ENCODE measurements at regions not wholly inside any gene's neighbourhood (a gene's known extent, or its start where the extent isn't known, plus 50 kb on each side); places are given as distances from the start of the nearest gene placed in this dataset.

DNA sequence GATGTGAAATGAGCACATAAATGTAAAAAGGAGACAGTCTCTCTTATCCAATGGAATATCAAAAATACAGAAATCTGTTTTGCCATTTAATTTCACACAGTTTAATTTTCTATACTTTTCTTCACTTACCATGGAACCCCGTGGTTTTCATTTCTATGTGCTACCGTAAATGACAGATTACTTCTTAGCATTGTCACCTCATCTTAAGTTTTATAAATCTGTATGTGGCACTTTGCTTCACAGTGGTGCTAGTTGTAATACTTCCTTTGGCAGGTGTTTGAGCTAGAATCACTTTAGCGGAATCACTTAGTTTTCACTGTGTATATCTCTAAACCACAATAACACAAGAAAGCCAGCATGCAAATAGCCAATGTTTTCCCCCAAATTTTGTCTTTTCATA is 781.9 kb upstream of the MGAT4C start:
- H3K9me1 ChIP-seq (ENCODE audit: control insufficient read depth, extremely low read depth, insufficient read depth, low read length): no peaks in the 10 kb centered on the region
- H3K9me3 ChIP-seq (ENCODE audit: control insufficient read depth, low read depth, low read length): no peaks in the 10 kb centered on the region
- no peak overlapping the region for H3K4me2 ChIP-seq (ENCODE audit: control insufficient read depth, extremely low read depth, insufficient read depth, low read depth, low read length)
- H3K9ac ChIP-seq (ENCODE audit: control insufficient read depth, extremely low read depth, insufficient read depth, low read length): no peak overlapping the region
- no peaks in the 10 kb centered on the region for H3K36me3 ChIP-seq (ENCODE audit: control insufficient read depth in 2 of 2, extremely low read depth in 1 of 2, insufficient read depth in 2 of 2, low read length in 2 of 2)
- H3K27me3 ChIP-seq (ENCODE audit: control insufficient read depth, extremely low read depth, insufficient read depth, low read length): no peaks in the 10 kb centered on the region
- H3K4me3 ChIP-seq (ENCODE audit: control insufficient read depth in 2 of 3, extremely low read depth in 1 of 3, insufficient read depth in 2 of 3, low read depth in 1 of 3, low read length in 3 of 3): no peak overlapping the region
- no peak overlapping the region for H2AFZ ChIP-seq (ENCODE audit: control insufficient read depth, low read length)
- no peaks in the 10 kb centered on the region for H3K4me1 ChIP-seq (ENCODE audit: control insufficient read depth, extremely low read depth, insufficient read depth, low read length)
- no peaks in the 10 kb centered on the region for H3K79me2 ChIP-seq (ENCODE audit: control insufficient read depth, insufficient read depth, low read length)
- no peaks in the 10 kb centered on the region for H4K20me1 ChIP-seq (ENCODE audit: control insufficient read depth, extremely low read depth, insufficient read depth, low read length)
- no peak for TF ChIP-seq EZH2 (IDR thresholded peaks at IDR 0.05; ENCODE audit: low read length)
- TF ChIP-seq, protein P1, sequence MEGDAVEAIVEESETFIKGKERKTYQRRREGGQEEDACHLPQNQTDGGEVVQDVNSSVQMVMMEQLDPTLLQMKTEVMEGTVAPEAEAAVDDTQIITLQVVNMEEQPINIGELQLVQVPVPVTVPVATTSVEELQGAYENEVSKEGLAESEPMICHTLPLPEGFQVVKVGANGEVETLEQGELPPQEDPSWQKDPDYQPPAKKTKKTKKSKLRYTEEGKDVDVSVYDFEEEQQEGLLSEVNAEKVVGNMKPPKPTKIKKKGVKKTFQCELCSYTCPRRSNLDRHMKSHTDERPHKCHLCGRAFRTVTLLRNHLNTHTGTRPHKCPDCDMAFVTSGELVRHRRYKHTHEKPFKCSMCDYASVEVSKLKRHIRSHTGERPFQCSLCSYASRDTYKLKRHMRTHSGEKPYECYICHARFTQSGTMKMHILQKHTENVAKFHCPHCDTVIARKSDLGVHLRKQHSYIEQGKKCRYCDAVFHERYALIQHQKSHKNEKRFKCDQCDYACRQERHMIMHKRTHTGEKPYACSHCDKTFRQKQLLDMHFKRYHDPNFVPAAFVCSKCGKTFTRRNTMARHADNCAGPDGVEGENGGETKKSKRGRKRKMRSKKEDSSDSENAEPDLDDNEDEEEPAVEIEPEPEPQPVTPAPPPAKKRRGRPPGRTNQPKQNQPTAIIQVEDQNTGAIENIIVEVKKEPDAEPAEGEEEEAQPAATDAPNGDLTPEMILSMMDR (optimal IDR thresholded peaks at IDR 0.05 in 1 of 3, IDR thresholded peaks at IDR 0.05 in 1 of 3, conservative IDR thresholded peaks at IDR 0.05 in 1 of 3; ENCODE audit: extremely low read depth in 1 of 3, insufficient read depth in 2 of 3, low read length in 3 of 3): no peak
- dilution Hi-C loops (cut with MboI; ENCODE audit: extremely low pct_ligation_motif_present, low sequenced_read_pairs): no loop called here
- H3K27ac ChIP-seq (ENCODE audit: control insufficient read depth, insufficient read depth, low read length): no peak overlapping the region
- FAIRE-seq (no peak), DNase-seq (ENCODE audit: low read depth, low spot score) (no peak)

DNA sequence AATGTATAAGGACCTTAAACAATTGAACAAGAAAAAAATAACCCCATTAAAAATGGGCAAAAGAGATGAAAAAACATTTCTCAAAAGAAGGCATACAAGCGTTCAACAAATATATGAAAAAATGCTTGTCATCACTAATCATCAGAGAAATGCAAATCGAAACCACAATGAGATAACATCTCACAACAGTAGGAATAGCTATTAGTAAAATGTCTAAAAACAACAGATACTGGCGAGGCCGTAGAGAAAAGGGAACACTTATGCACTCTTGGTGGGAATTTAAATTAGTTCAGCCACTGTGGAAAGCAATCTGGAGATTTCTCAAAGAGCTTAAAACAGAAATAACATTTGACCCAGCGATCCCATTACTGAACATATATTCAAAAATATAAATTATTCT is 769.8 kb upstream of the MGAT4C start:
- no peak overlapping the region for H3K27ac ChIP-seq (ENCODE audit: control insufficient read depth, insufficient read depth, low read length)
- H3K4me2 ChIP-seq (ENCODE audit: control insufficient read depth, extremely low read depth, insufficient read depth, low read depth, low read length): no peak overlapping the region
- no peak overlapping the region for H2AFZ ChIP-seq (ENCODE audit: control insufficient read depth, low read length)
- no peaks in the 10 kb centered on the region for H3K27me3 ChIP-seq (ENCODE audit: control insufficient read depth, extremely low read depth, insufficient read depth, low read length)
- H3K79me2 ChIP-seq (ENCODE audit: control insufficient read depth, insufficient read depth, low read length): no peaks in the 10 kb centered on the region
- H3K4me3 ChIP-seq (ENCODE audit: control insufficient read depth in 2 of 3, extremely low read depth in 1 of 3, insufficient read depth in 2 of 3, low read depth in 1 of 3, low read length in 3 of 3): no peak overlapping the region
- no peak overlapping the region for H3K9ac ChIP-seq (ENCODE audit: control insufficient read depth, extremely low read depth, insufficient read depth, low read length)
- no peaks in the 10 kb centered on the region for H3K36me3 ChIP-seq (ENCODE audit: control insufficient read depth in 2 of 2, extremely low read depth in 1 of 2, insufficient read depth in 2 of 2, low read length in 2 of 2)
- dilution Hi-C loops (cut with MboI; ENCODE audit: extremely low pct_ligation_motif_present, low sequenced_read_pairs): no loop called here
- FAIRE-seq: no peak
- H3K4me1 ChIP-seq (ENCODE audit: control insufficient read depth, extremely low read depth, insufficient read depth, low read length): no peaks in the 10 kb centered on the region
- TF ChIP-seq, protein P1 (optimal IDR thresholded peaks at IDR 0.05 in 1 of 3, IDR thresholded peaks at IDR 0.05 in 1 of 3, conservative IDR thresholded peaks at IDR 0.05 in 1 of 3; ENCODE audit: extremely low read depth in 1 of 3, insufficient read depth in 2 of 3, low read length in 3 of 3): no peak
- no peak for TF ChIP-seq EZH2 (IDR thresholded peaks at IDR 0.05; ENCODE audit: low read length)
- H3K9me3 ChIP-seq (ENCODE audit: control insufficient read depth, low read depth, low read length): no peaks in the 10 kb centered on the region
- no peaks in the 10 kb centered on the region for H3K9me1 ChIP-seq (ENCODE audit: control insufficient read depth, extremely low read depth, insufficient read depth, low read length)
- no peaks in the 10 kb centered on the region for H4K20me1 ChIP-seq (ENCODE audit: control insufficient read depth, extremely low read depth, insufficient read depth, low read length)
- DNase-seq (ENCODE audit: low read depth, low spot score): no peak

Measured in keratinocyte (primary cell).